Heart left ventricle (tissue), 16 donors: ENCODE measurements at regions not wholly inside any gene's neighbourhood (a gene's known extent, or its start where the extent isn't known, plus 50 kb on each side); places are given as distances from the start of the nearest gene placed in this dataset.
A peak's percentile ranks its signal among the peaks of the same experiment; 100 is the strongest.

Experiments used
- ATAC-seq, 4 donors: fragments of 200-7000 bp; cut with Tn5 transposase; one replicate each; pipeline ENCODE4 v1.9.1; 2020 to 2022; ENCODE audit warnings: moderate library complexity in 4 of 4, mild to moderate bottlenecking in 3 of 4, moderate number of reproducible peaks in 1 of 4
- DNase-seq, 5 donors: peaks; one replicate each; pipeline ENCODE4 v3.0.0-alpha.2; 2020
- H3K27ac ChIP-seq, 12 donors: fragments of 200-600 bp; sonication (generic) in 4 of 12; one replicate each; pipeline versions ENCODE4 v1.5.0 to v1.8.0; 2016 to 2022; ENCODE audit warnings: mild to moderate bottlenecking in 2 of 12
- H3K27me3 ChIP-seq, 9 donors: fragments of 200-600 bp; sonication (generic) in 2 of 9; one replicate each; pipeline versions ENCODE4 v1.5.1 to v1.8.0; 2016 to 2022; ENCODE audit warnings: mild to moderate bottlenecking in 3 of 9
- H3K36me3 ChIP-seq, 9 donors: fragments of 200-600 bp; sonication (generic) in 2 of 9; one replicate each; pipeline versions ENCODE4 v1.5.0 to v1.8.0; 2018 to 2022; ENCODE audit warnings: mild to moderate bottlenecking in 2 of 9
- H3K4me1 ChIP-seq, 12 donors: fragments of 200-600 bp; sonication (generic) in 4 of 12; one replicate each; pipeline versions ENCODE4 v1.5.0 to v1.8.0; 2016 to 2022; ENCODE audit warnings: mild to moderate bottlenecking in 3 of 12
- H3K4me3 ChIP-seq, 12 donors: fragments of 200-600 bp; sonication (generic) in 4 of 12; one replicate each; pipeline versions ENCODE4 v1.5.0 to v1.8.0; 2017 to 2022; ENCODE audit warnings: mild to moderate bottlenecking in 9 of 12, moderate library complexity in 4 of 12
- H3K9me3 ChIP-seq, 12 donors: fragments of 200-600 bp; sonication (generic) in 4 of 12; one replicate each; pipeline versions ENCODE4 v1.5.0 to v1.8.0; 2016 to 2022; ENCODE audit warnings: mild to moderate bottlenecking in 1 of 12
- POLR2A ChIP-seq, 2 donors: fragments of 450-650 bp; IDR thresholded peaks; one replicate each; pipeline ENCODE4 v1.6.1; 2017; ENCODE audit warnings: antibody characterized with exemption in 2 of 2, mild to moderate bottlenecking in 2 of 2, moderate library complexity in 2 of 2
- WGBS, 4 donors: extraction: QIAGEN DNeasy Blood & Tissue Kit in 2 of 4; methylation state at CpG; one replicate each; pipeline versions ENCODE4 v1.1.5 to v1.1.7; 2013 to 2018; 5-methylcytosine and 5-hydroxymethylcytosine counted together
- intact Hi-C, 10 donors: fragments of 100-400 bp; cut with DNase I; formaldehyde crosslinking; loops; one replicate each; pipeline versions ENCODE4 v1.11.1 to v1.14.2; 2022
- TF ChIP-seq, protein P1 (sequence below), 12 donors: fragments of 200-600 bp; sonication (generic) in 4 of 12; IDR thresholded peaks; one replicate each; pipeline versions ENCODE4 v1.5.0 to v1.8.0; 2018 to 2022; ENCODE audit warnings: antibody characterized with exemption in 12 of 12, mild to moderate bottlenecking in 5 of 12
- donor health status: ischemic (EF 13 %, LVEDD 7.1; RV severe dilation, severe dysfunction).
- donor health status: healthy with polysubstance abuse.
- donor health status: DM: no; HTN: yes; CAD: no.
- donor health status: DM: no; HTN: no; CAD: no.
- donor health status: ischemic (EF 25% LVEDD 6.9; RV normal size, moderate dysfunction).
- donor health status: ischemic (EF 25% LVEDD 5.7; RV mildly dilated, moderate dysfunction).
- donor health status: healthy.
- donor health status: DM: yes; HTN: yes; CAD: no.
- donor health status: ischemic (EF 35%, LVEDD 5.7; RV mildly dilated, moderate dysfunction).
- donor health status: nonischemic (EF 11% LVEDD 7.7; RV severe dilation, severe dysfunction).
- donor health status: DM: yes; HTN: yes; CAD: no.
- donor health status: PGD.
- donor health status: ischemic (EF 29% LVEDD 5.4; RV normal size, mild dysfunction).
- donor health status: nonischemic (EF 23%, LVEDD 6.1; RV moderate dilation, normal function).

DNA sequence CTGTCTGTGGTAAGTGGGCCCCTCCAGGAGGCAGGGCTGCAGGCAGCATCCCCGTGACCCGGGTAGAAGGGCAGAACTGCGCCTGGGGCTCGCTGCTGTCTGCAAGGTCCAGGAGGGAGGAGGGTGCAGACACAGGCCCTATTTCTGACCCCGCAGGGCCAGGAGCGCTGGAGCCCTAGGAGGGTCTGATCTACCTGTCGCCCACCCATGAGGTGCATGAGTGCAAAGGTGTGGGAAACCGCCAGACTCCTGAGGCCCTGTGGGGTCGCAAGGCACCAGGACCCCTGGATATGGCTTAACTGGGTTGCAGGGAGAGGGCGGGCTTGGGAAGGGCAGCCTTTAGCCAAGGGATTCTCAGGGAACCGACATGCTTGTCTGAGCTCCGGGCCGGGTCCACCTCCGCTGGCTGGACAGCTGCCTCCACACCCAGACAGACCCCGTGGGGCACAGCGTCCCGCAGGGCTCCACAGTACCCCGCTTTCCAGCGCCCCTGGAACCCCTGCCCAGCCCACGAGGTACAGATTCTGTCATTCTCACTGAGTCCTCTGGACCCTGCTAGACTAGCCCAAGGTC, 72.9 kb upstream of the TSPAN11 start:
- no peak for DNase-seq
- WGBS, 4 donors: 90 to 93% (median 91%) methylated on average over 18 to 20 of the region's 20 CpGs
- no peaks in the 10 kb centered on the region for H3K36me3 ChIP-seq
- H3K9me3 ChIP-seq: no peaks in the 10 kb centered on the region
- no peak overlapping the region for H3K27ac ChIP-seq
- no peak for ATAC-seq
- TF ChIP-seq, protein P1, sequence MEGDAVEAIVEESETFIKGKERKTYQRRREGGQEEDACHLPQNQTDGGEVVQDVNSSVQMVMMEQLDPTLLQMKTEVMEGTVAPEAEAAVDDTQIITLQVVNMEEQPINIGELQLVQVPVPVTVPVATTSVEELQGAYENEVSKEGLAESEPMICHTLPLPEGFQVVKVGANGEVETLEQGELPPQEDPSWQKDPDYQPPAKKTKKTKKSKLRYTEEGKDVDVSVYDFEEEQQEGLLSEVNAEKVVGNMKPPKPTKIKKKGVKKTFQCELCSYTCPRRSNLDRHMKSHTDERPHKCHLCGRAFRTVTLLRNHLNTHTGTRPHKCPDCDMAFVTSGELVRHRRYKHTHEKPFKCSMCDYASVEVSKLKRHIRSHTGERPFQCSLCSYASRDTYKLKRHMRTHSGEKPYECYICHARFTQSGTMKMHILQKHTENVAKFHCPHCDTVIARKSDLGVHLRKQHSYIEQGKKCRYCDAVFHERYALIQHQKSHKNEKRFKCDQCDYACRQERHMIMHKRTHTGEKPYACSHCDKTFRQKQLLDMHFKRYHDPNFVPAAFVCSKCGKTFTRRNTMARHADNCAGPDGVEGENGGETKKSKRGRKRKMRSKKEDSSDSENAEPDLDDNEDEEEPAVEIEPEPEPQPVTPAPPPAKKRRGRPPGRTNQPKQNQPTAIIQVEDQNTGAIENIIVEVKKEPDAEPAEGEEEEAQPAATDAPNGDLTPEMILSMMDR (IDR thresholded peaks at IDR 0.05): no peak
- no peak for TF ChIP-seq POLR2A (IDR thresholded peaks at IDR 0.05)
- intact Hi-C loops: loop anchor here in 5 of 10 donors (2.0 to 10.0 kb wide), 6 partner anchors 131 to 419 kb away; no protein-coding TSS in a partner anchor
- peaks cover 0 to 8% (median 0%) of the 10 kb centered on the region in 12 donors for H3K4me1 ChIP-seq
- H3K4me3 ChIP-seq: no peak overlapping the region
- no peaks in the 10 kb centered on the region for H3K27me3 ChIP-seq

DNA sequence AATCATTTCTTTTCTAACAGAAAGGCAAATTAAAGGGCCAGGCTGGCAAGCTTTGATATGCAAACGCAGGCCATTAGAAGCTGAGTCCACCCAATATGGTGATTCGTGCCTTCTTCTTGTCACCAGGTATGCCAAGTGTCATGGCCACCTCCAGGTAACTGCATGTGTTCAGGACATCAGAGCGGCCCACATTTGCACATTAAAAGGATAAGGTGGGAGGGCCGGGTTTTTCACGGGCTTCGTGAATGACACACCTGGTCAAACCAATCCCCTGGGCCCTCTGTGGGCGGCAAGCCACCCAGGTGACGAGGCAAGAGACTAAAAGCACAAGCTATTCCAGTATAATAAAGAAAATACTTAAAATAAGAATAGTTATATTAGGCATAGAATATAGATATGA, 75.9 kb upstream of the TSPAN11 start:
- Histone ChIP-seq H3K36me3 (no peaks in the 10 kb centered on the region), H3K27me3 (peaks cover 0 to 5% (median 0%) of the 10 kb centered on the region in 9 donors), H3K4me3 (peak overlapping the region in 1 of 12 donors; percentile 67), H3K4me1 (peaks cover 0 to 8% (median 0%) of the 10 kb centered on the region in 12 donors), H3K9me3 (no peaks in the 10 kb centered on the region), H3K27ac (no peak overlapping the region)
- WGBS, 4 donors: 29 to 38% (median 33%) methylated on average over 8 of the region's 8 CpGs
- ATAC-seq (no peak), DNase-seq (no peak)
- no peak for TF ChIP-seq POLR2A (IDR thresholded peaks at IDR 0.05)
- TF ChIP-seq, protein P1 (IDR thresholded peaks at IDR 0.05): no peak
- intact Hi-C loops: loop anchor here in 9 of 10 donors (2.0 to 10.0 kb wide), 10 partner anchors 136 to 422 kb away; no protein-coding TSS in a partner anchor

DNA sequence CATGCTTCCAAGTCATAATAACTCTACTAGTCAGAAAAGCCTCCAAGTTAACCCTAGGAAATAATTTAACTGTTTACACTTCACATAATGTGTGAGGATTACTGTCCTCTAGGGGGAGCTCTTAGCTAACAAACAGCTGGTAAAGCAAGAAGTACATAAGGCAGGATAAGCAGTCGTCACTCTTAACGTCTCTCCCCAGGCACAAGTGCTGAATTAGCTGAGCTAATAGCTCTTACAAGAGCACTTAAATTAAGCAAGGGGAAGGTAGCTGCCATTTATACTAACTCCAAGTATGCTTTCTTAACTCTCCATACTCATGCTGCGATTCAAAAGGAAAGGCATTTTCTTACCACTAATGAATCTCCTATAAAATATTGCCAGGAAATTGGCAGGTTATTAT, 79.3 kb upstream of the TSPAN11 start:
- Histone ChIP-seq H3K27me3 (peaks cover 0 to 5% (median 0%) of the 10 kb centered on the region in 9 donors), H3K36me3 (no peaks in the 10 kb centered on the region), H3K27ac (no peak overlapping the region), H3K4me1 (peaks cover 0 to 8% (median 0%) of the 10 kb centered on the region in 12 donors), H3K9me3 (no peaks in the 10 kb centered on the region), H3K4me3 (no peak overlapping the region)
- TF ChIP-seq, protein P1 (IDR thresholded peaks at IDR 0.05): peak; percentile 60 to 81 (median 70)
- no peak for TF ChIP-seq POLR2A (IDR thresholded peaks at IDR 0.05)
- no peak for ATAC-seq
- intact Hi-C loops: loop anchor here in 9 of 10 donors (1.0 to 10.0 kb wide), 9 partner anchors 138 to 428 kb away; no protein-coding TSS in a partner anchor
- WGBS, 4 donors: 22 to 29% (median 27%) methylated on average over 3 of the region's 3 CpGs
- no peak for DNase-seq

DNA sequence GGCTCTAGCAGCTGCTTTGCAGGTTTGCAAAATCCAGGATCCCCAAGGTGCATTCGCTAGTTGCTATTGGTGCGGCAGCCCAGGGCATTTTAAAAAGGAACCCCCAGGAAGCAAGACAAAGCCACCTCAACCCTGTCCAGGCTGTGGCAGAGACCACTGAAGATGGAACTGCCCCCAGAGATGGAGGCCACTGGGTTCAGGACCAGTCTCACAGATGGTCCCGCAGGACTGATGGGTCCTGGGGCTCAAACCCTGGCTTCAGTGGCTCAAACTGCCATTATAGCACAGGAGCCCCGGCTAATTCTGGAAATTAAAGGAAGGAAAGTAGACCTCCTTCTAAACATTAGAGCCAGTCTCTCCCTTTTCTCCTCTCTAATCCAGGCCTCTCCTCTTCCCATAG, 79.8 kb upstream of the TSPAN11 start:
- peaks cover 0 to 7% (median 0%) of the 10 kb centered on the region in 12 donors for H3K4me1 ChIP-seq
- DNase-seq: no peak
- no peak overlapping the region for H3K4me3 ChIP-seq
- H3K36me3 ChIP-seq: no peaks in the 10 kb centered on the region
- no peak overlapping the region for H3K27ac ChIP-seq
- H3K27me3 ChIP-seq: peaks cover 0 to 5% (median 0%) of the 10 kb centered on the region in 9 donors
- intact Hi-C loops: loop anchor here in 9 of 10 donors (1.0 to 10.0 kb wide), 9 partner anchors 139 to 428 kb away; no protein-coding TSS in a partner anchor
- WGBS, 4 donors: 85 to 91% (median 86%) methylated on average over 4 of the region's 4 CpGs
- ATAC-seq: no peak
- H3K9me3 ChIP-seq: no peaks in the 10 kb centered on the region
- TF ChIP-seq, protein P1 (IDR thresholded peaks at IDR 0.05): no peak
- TF ChIP-seq POLR2A (IDR thresholded peaks at IDR 0.05): no peak
